Keratinocyte (primary cell): ENCODE measurements at regions not wholly inside any gene's neighbourhood (a gene's known extent, or its start where the extent isn't known, plus 50 kb on each side); places are given as distances from the start of the nearest gene placed in this dataset.

Experiments
- CTCF ChIP-seq, 3 experiments: IDR thresholded peaks in 1 of 3; conservative IDR thresholded peaks in 1 of 3; optimal IDR thresholded peaks in 1 of 3; 2 replicates in 2 of 3; 3 replicates in 1 of 3; pipeline versions ENCODE3 to v1.5.1; 2011; ENCODE audit warnings: low read length in 3 of 3, mild to moderate bottlenecking in 3 of 3, moderate library complexity in 2 of 3, control low read depth in 1 of 3, inconsistent platforms in 1 of 3; ENCODE audit not compliant: insufficient read depth in 2 of 3; ENCODE audit errors: extremely low read depth in 1 of 3
- EZH2 ChIP-seq: IDR thresholded peaks from one replicate; pipeline ENCODE4 v1.6.1; 2012; ENCODE audit warnings: inconsistent platforms, mild to moderate bottlenecking, low read length, moderate library complexity

DNA sequence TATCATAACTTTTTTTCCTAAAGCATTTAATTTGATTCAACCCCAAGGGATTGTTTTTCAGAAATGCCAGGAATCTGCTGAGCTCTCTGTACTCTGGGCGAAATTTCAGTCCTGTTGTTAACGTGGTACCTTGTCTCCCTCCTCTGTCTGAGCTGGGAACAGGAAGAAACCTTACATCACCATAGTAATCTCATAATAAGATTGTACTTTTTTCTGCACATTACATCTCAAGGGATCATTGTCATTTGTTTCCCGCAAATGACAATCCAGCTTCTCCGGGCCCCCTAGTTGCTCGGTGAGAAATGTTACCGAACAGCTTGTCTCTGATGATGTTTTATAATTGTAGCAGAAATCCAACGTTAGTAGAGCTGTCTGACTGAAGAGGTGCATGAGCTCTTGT lies 152.7 kb upstream of the ERCC4 start:
- peak in 1 of 3 experiments; percentile 6 for TF ChIP-seq CTCF (optimal IDR thresholded peaks at IDR 0.05 in 1 of 3, IDR thresholded peaks at IDR 0.05 in 1 of 3, conservative IDR thresholded peaks at IDR 0.05 in 1 of 3; ENCODE audit: extremely low read depth in 1 of 3, insufficient read depth in 2 of 3, low read length in 3 of 3)
- no peak for TF ChIP-seq EZH2
